IMR-90 (cell line): ENCODE measurements at regions not wholly inside any gene's neighbourhood (a gene's known extent, or its start where the extent isn't known, plus 50 kb on each side); places are given as distances from the start of the nearest gene placed in this dataset.

Experiments
- BHLHE40 ChIP-seq: fragments of 150-350 bp; IDR thresholded peaks from 2 replicates; pipeline ENCODE4 v1.6.1; 2016; ENCODE audit warnings: mild to moderate bottlenecking, low read depth, low read length
- CEBPB ChIP-seq: IDR thresholded peaks from 2 replicates; pipeline ENCODE4 v1.6.1; 2012; ENCODE audit warnings: low read depth, low read length, improper control_type of control experiment
- CHD1 ChIP-seq: IDR thresholded peaks from 2 replicates; pipeline ENCODE4 v1.6.1; 2012; ENCODE audit warnings: low read depth, low read length, improper control_type of control experiment
- MAFK ChIP-seq: IDR thresholded peaks from 2 replicates; pipeline ENCODE4 v1.6.1; 2012; ENCODE audit warnings: low read depth, low read length, improper control_type of control experiment
- MXI1 ChIP-seq: IDR thresholded peaks from 2 replicates; pipeline ENCODE4 v1.6.1; 2012; ENCODE audit warnings: low read depth, mild to moderate bottlenecking, low read length, moderate library complexity, borderline replicate concordance
- POLR2A ChIP-seq: IDR thresholded peaks from 2 replicates; pipeline ENCODE4 v1.6.1; 2012; ENCODE audit warnings: mild to moderate bottlenecking, low read depth, low read length
- RAD21 ChIP-seq: IDR thresholded peaks from 2 replicates; pipeline ENCODE4 v1.6.1; 2012; ENCODE audit warnings: low read length, improper control_type of control experiment
- RCOR1 ChIP-seq: IDR thresholded peaks from 2 replicates; pipeline ENCODE4 v1.6.1; 2012; ENCODE audit warnings: mild to moderate bottlenecking, low read length, improper control_type of control experiment; ENCODE audit not compliant: insufficient replicate concordance
- SMC3 ChIP-seq: fragments of 150-350 bp; IDR thresholded peaks from 2 replicates; pipeline ENCODE4 v1.6.1; 2016; ENCODE audit warnings: low read depth, mild to moderate bottlenecking, antibody characterized with exemption, low read length, moderate library complexity
- TF ChIP-seq, protein P1 (sequence below): conservative IDR thresholded peaks from 2 replicates; pipeline ENCODE4 v1.5.1; 2012; ENCODE audit warnings: mild to moderate bottlenecking, low read depth, low read length, improper control_type of control experiment
- TF ChIP-seq, protein P2 (sequence below): fragments of 150-350 bp; IDR thresholded peaks from 2 replicates; pipeline ENCODE4 v1.6.1; 2016; ENCODE audit warnings: low read depth, mild to moderate bottlenecking, low read length, moderate library complexity, borderline replicate concordance

DNA sequence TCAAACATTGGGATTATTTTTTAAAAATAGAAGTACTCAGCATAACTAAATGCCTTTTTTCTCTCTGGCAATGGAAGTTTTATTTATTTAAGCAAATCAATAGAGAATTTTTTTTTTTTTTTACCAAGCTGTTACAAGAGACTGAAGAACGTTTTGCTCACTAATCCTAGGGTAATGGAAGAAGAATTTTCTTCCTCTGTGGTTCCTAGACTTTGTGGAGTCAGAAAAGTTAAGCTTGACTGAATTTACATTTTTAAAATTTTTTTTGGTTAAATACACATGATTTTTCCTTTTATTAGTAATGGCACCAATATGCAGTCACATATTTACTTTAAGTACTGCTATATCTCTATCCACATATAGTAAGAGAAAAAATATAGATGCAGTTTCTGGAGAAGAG lies 189.8 kb downstream of the PCSK1 start:
- TF ChIP-seq, protein P1, sequence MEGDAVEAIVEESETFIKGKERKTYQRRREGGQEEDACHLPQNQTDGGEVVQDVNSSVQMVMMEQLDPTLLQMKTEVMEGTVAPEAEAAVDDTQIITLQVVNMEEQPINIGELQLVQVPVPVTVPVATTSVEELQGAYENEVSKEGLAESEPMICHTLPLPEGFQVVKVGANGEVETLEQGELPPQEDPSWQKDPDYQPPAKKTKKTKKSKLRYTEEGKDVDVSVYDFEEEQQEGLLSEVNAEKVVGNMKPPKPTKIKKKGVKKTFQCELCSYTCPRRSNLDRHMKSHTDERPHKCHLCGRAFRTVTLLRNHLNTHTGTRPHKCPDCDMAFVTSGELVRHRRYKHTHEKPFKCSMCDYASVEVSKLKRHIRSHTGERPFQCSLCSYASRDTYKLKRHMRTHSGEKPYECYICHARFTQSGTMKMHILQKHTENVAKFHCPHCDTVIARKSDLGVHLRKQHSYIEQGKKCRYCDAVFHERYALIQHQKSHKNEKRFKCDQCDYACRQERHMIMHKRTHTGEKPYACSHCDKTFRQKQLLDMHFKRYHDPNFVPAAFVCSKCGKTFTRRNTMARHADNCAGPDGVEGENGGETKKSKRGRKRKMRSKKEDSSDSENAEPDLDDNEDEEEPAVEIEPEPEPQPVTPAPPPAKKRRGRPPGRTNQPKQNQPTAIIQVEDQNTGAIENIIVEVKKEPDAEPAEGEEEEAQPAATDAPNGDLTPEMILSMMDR = no peak
- TF ChIP-seq SMC3 (no peak), CEBPB (no peak), RCOR1 (no peak), POLR2A (no peak), RAD21 (no peak), MAFK (no peak), BHLHE40 (no peak), MXI1 (no peak), CHD1 (no peak)
- TF ChIP-seq, protein P2, sequence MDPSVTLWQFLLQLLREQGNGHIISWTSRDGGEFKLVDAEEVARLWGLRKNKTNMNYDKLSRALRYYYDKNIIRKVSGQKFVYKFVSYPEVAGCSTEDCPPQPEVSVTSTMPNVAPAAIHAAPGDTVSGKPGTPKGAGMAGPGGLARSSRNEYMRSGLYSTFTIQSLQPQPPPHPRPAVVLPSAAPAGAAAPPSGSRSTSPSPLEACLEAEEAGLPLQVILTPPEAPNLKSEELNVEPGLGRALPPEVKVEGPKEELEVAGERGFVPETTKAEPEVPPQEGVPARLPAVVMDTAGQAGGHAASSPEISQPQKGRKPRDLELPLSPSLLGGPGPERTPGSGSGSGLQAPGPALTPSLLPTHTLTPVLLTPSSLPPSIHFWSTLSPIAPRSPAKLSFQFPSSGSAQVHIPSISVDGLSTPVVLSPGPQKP = no peak
